ENCODE measurements at regions not wholly inside any gene's neighbourhood (a gene's known extent, or its start where the extent isn't known, plus 50 kb on each side); places are given as distances from the start of the nearest gene placed in this dataset.

GRCh38 chr13:103969520-103970050 is 903.4 kb upstream of the SLC10A2 start:
- intact Hi-C loops (cut with DNase I) = no loop called here
- no peak for DNase-seq

DNA sequence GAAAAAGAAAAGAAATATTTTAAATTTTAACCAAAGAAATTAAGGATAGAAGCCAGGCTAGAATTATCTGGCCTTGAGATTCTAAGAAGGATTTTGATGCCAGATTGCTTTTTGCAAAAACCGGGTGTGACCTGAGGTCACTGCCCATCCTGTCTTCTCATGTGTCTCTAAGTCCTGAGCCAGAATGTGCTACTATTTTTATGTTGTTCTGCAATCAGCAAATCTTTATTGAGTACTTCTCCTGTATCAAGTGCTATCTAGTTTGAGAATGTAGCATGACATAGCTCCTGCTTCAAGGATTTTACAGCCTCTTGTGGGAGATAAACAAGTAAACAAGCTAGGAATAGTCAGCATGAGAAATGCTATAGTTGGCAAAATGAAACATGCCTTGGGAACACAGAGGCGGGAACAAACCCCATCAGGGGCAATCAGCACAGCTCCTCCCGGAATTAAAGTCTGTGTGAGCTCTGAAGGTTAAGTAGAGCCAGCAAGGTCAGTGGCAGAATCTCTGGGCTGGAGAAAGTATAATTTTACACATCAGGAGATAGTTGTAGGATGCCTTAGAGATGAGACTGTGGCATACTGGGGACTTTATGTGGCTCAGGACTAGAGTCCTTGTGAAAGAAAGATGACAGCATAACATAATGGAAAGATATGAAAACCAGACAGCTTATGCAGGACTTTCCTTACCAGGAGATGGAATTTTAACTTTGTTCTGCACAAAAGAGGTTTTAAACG is 899.5 kb upstream of the SLC10A2 start:
- DNase-seq = no peak
- intact Hi-C loops (cut with DNase I) = no loop called here

GRCh38 chr13:103961784-103962183 is 895.6 kb upstream of the SLC10A2 start:
- intact Hi-C loops (cut with DNase I) = no loop called here
- no peak for DNase-seq

- DNase-seq = no peak
Observed at GRCh38 chr13:103961129-103961528, 894.9 kb upstream of the SLC10A2 start.

GRCh38 chr13:103960001-103960400 is 893.8 kb upstream of the SLC10A2 start:
- no peak for DNase-seq
- intact Hi-C loops (cut with DNase I) = no loop called here

More at GRCh38 chr13:103961129-103961528, 894.9 kb upstream of the SLC10A2 start:
- intact Hi-C loops (cut with DNase I) = no loop called here

DNA sequence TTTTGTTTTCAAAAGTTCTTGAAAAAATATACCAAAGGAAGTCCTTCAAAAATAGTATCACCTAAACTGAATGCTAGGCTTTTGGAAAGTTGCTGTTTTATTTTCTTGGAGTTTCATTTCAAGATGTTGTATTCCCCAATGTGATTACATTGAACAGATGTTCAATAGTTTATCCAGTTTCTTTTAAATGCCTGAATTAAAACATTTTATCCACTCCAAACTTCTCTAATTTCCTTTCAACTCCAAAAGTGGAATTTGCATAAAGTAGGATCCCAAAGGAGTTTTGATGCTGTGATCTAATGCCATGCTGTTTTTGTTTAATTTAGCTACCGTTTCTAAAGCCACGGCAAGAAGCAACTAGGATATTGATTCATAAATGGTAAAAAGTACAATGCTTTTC is 892.5 kb upstream of the SLC10A2 start:
- intact Hi-C loops (cut with DNase I) = no loop called here
- no peak for DNase-seq

GRCh38 chr13:103957939-103958338 is 891.7 kb upstream of the SLC10A2 start:
- no peak for DNase-seq
- intact Hi-C loops (cut with DNase I) = no loop called here

- DNase-seq = no peak
- intact Hi-C loops (cut with DNase I) = no loop called here
Observed at GRCh38 chr13:103953859-103954258, 887.6 kb upstream of the SLC10A2 start.

DNA sequence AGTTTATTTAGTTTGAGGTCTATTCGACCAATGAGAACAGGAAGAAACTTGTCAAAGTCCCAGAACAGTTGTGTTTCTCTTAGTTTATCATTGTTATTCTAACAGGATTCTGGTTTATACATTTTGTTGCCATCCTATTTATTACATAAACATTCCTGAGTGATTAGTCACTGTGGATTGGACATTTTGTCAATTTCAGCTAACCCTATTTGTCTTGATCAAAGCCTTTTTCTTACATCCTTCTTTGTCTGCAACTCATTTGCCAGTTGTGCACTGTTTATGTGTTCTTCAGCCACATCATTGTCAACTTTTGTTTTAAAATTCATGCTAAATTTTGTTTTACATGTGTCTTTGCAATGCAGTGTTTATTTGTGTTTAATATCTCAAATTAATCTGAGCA is 886.0 kb upstream of the SLC10A2 start:
- intact Hi-C loops (cut with DNase I) = no loop called here
- DNase-seq = no peak

DNA sequence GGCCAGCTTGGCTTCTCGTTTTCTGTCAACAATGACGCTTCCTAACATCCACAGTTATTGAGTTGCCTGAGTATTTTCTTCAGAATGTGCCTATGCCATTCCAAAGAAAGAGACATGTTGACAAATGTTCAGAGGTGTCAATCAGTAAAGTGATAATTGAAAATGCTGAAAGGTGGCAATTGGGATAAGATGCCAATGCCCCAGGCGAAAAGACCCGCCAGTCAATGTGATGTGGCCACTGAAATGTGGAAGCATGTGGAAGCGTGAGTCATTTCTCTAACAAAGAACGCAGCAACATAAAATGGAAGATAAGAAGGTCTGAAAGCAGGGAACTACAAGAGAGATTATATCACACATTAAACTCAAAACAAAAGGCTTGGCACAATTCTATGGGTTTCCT is 882.2 kb upstream of the SLC10A2 start:
- intact Hi-C loops (cut with DNase I) = no loop called here

DNA sequence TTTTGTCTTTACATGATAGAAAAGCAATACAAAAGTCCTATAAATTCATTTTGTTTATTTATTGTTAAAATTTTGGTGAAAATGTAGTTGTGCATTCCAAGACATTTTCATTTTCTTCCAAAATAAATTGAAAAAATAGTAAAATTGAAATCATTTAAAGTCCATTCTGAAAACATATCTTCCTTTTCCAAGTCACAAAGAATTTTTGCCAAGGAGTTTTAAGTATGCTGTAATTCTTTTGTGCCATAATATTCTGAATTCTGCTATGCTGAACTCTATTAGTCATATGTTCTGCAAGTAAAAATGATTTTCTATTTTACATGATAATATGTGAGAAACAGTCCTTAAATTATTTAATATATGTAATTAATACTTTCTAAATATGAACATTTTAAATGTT is 879.6 kb upstream of the SLC10A2 start:
- no peak for DNase-seq
- intact Hi-C loops (cut with DNase I) = no loop called here

More for the DNA sequence above, 882.2 kb upstream of the SLC10A2 start:
- no peak for DNase-seq

GRCh38 chr13:103941506-103942140 is 875.4 kb upstream of the SLC10A2 start:
- no peak for DNase-seq
- intact Hi-C loops (cut with DNase I) = no loop called here

GRCh38 chr13:103935117-103935516 is 868.9 kb upstream of the SLC10A2 start:
- intact Hi-C loops (cut with DNase I) = no loop called here
- no peak for DNase-seq

DNA sequence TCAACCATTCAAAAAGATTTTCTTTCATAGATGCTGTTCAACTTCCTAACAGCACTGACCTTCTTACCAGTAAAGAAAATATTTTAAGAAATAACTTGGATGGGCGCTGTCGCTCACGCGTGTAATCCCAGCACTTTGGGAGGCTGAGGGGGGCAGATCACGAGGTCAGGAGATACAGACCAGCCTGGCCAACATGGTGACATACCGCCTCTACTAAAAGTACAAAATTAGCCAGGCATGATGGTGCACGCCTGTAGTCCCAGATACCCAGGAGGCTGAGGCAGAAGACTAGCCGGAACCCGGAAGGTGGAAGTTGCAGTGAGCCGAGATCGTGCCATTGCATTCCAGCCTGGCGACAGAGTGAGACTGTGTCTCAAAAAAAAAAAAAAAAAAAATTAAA is 865.7 kb upstream of the SLC10A2 start:
- DNase-seq = no peak
- intact Hi-C loops (cut with DNase I) = no loop called here

DNA sequence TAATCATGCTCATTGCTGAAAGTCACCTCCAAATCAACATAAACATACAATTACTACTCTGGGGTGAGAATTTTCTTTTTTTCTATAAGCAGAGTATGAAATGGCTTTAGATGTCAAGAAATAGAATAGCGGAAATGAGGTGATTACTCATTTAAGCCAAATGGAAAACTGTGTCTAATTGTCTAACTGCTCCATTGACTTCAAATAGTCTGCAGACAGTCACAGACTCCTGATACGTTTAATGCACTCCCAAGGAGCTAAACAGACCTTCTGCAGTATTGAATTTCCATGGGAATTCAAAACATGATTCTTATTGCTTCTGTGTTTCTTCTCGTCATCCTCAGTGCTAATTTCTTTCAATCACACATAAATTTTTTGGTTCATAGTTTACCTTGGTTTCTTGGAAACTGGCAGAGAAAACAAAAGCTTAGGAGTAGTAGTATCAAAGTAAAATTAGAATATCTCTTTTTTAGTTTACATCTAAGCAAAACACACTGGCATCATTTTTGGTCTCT is 865.2 kb upstream of the SLC10A2 start:
- intact Hi-C loops (cut with DNase I) = no loop called here
- DNase-seq = no peak

GRCh38 chr13:103926118-103926517 is 859.9 kb upstream of the SLC10A2 start:
- DNase-seq = no peak
- intact Hi-C loops (cut with DNase I) = no loop called here

GRCh38 chr13:103908911-103909310 is 842.7 kb upstream of the SLC10A2 start:
- no peak for DNase-seq
- intact Hi-C loops (cut with DNase I) = no loop called here

DNA sequence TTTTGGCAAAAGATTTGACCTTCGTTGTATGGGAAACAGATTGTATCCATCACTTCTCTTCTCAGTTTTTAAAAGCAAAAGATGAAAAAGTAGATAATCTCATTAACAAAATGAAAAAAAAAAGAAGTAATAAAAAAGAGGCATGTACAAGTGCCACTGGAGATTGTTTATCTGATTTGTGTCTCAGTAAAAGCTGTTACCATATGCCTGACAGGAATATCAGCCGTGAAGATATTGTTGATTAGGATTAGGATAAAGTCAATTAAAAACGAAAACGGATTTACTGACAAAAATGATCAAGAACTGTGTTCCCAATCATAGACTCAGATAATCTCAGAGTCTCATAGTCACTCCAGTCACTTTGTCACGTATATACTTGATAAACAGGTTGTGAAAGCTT is 842.1 kb upstream of the SLC10A2 start:
- intact Hi-C loops (cut with DNase I) = no loop called here
- DNase-seq = no peak

DNA sequence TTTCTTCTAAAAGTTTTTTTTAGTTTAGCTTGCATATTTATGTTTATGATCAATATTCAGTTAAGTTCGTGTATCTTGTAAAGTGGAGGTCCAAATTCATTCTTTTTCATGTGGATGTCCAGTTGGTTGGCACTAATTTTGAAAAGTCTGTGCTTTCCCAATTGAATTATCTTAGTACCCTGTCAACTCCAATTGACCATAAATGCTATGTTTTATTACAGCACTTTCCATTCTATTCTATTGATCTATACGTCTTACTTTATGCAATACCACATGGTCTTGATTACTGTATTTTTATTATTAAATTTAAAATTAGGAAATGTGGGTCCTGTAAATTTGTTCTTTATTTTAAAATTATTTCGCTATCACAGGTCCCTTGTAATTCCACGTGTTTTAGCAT is 837.6 kb upstream of the SLC10A2 start:
- no peak for DNase-seq
- intact Hi-C loops (cut with DNase I) = no loop called here

GRCh38 chr13:103898481-103898880 is 832.3 kb upstream of the SLC10A2 start:
- DNase-seq = no peak
- intact Hi-C loops (cut with DNase I) = no loop called here
